ENCODE measurements at regions not wholly inside any gene's neighbourhood (a gene's known extent, or its start where the extent isn't known, plus 50 kb on each side); places are given as distances from the start of the nearest gene placed in this dataset.

DNA sequence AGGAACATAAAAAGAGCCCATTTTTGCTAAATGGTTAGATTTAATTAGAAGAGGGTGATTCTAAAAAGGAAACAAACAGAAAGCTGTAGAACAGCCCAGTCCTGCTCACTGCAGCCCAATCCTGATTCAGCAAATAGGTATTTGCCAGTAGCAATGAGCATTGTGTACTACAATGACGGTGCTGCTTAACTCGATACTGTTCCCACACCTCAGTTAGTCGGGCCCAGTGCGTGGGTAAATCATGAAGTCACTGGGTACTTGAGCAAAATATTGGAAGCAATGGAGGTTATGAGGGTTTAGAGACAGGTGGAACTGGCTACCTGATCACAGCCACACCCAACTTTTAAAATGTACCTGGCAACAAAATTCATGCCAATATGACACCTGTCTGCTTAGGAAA lies 101.5 kb upstream of the ADGRL2 start:
- no peaks in the 10 kb centered on the region for H3K36me3 ChIP-seq
- H3K4me3 ChIP-seq, result no peak overlapping the region
- H3K27me3 ChIP-seq (replicated peaks in 1 of 7), result no peaks in the 10 kb centered on the region
- no peak for DNase-seq
- no peak overlapping the region for H3K27ac ChIP-seq
- H3K4me1 ChIP-seq, result no peaks in the 10 kb centered on the region
- TF ChIP-seq, protein P1, sequence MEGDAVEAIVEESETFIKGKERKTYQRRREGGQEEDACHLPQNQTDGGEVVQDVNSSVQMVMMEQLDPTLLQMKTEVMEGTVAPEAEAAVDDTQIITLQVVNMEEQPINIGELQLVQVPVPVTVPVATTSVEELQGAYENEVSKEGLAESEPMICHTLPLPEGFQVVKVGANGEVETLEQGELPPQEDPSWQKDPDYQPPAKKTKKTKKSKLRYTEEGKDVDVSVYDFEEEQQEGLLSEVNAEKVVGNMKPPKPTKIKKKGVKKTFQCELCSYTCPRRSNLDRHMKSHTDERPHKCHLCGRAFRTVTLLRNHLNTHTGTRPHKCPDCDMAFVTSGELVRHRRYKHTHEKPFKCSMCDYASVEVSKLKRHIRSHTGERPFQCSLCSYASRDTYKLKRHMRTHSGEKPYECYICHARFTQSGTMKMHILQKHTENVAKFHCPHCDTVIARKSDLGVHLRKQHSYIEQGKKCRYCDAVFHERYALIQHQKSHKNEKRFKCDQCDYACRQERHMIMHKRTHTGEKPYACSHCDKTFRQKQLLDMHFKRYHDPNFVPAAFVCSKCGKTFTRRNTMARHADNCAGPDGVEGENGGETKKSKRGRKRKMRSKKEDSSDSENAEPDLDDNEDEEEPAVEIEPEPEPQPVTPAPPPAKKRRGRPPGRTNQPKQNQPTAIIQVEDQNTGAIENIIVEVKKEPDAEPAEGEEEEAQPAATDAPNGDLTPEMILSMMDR (IDR thresholded peaks at IDR 0.05 in 8 of 11, conservative IDR thresholded peaks at IDR 0.05 in 3 of 11), result no peak
- TF ChIP-seq POLR2A (IDR thresholded peaks at IDR 0.05) (no peak), POLR2AphosphoS5 (IDR thresholded peaks at IDR 0.05) (no peak)
- intact Hi-C loops (cut with DNase I; ENCODE audit: low total_unique reads), result no loop called here
- 73 to 94% (median 90%) methylated on average over 4 of the region's 4 CpGs for WGBS, 5 donors
- no peaks in the 10 kb centered on the region for H3K9me3 ChIP-seq

- no peaks in the 10 kb centered on the region for H3K9me3 ChIP-seq
- no peaks in the 10 kb centered on the region for H3K27me3 ChIP-seq (replicated peaks in 1 of 7)
- intact Hi-C loops (cut with DNase I; ENCODE audit: low total_unique reads), result no loop called here
- no peak overlapping the region for H3K4me3 ChIP-seq
- H3K27ac ChIP-seq, result no peak overlapping the region
- no peak for DNase-seq
- 79 to 86% (median 83%) methylated on average over 3 of the region's 3 CpGs for WGBS, 5 donors
- TF ChIP-seq, protein P1 (IDR thresholded peaks at IDR 0.05 in 8 of 11, conservative IDR thresholded peaks at IDR 0.05 in 3 of 11), result no peak
- TF ChIP-seq POLR2A (IDR thresholded peaks at IDR 0.05), result no peak
- no peak for TF ChIP-seq POLR2AphosphoS5 (IDR thresholded peaks at IDR 0.05)
- no peaks in the 10 kb centered on the region for H3K4me1 ChIP-seq
- H3K36me3 ChIP-seq, result no peaks in the 10 kb centered on the region
These were observed 105.0 kb upstream of the ADGRL2 start for GRCh38 chr1:81695741-81696140.

- no peak for DNase-seq
- H3K36me3 ChIP-seq, result no peaks in the 10 kb centered on the region
- no peak overlapping the region for H3K4me3 ChIP-seq
- peaks cover 0 to 4% (median under 1%) of the 10 kb centered on the region in 8 donors for H3K9me3 ChIP-seq
- H3K27ac ChIP-seq, result no peak overlapping the region
- TF ChIP-seq POLR2A (IDR thresholded peaks at IDR 0.05) (no peak), POLR2AphosphoS5 (IDR thresholded peaks at IDR 0.05) (no peak)
- TF ChIP-seq, protein P1 (IDR thresholded peaks at IDR 0.05 in 8 of 11, conservative IDR thresholded peaks at IDR 0.05 in 3 of 11), result no peak
- no peaks in the 10 kb centered on the region for H3K4me1 ChIP-seq
- H3K27me3 ChIP-seq (replicated peaks in 1 of 7), result no peaks in the 10 kb centered on the region
- WGBS, 5 donors, result 68 to 84% (median 78%) methylated on average over 2 of the region's 2 CpGs
- intact Hi-C loops (cut with DNase I; ENCODE audit: low total_unique reads), result no loop called here
These were observed 107.4 kb upstream of the ADGRL2 start for GRCh38 chr1:81693316-81693715.

- H3K27me3 ChIP-seq (replicated peaks in 1 of 7), result no peaks in the 10 kb centered on the region
These were observed 109.9 kb upstream of the ADGRL2 start for GRCh38 chr1:81690676-81691453.

More at GRCh38 chr1:81690676-81691453, 109.9 kb upstream of the ADGRL2 start:
- Histone ChIP-seq H3K4me3 (no peak overlapping the region), H3K27ac (no peak overlapping the region), H3K4me1 (no peaks in the 10 kb centered on the region), H3K9me3 (peaks cover 0 to 17% (median 11%) of the 10 kb centered on the region in 8 donors), H3K36me3 (no peaks in the 10 kb centered on the region)
- TF ChIP-seq, protein P1 (IDR thresholded peaks at IDR 0.05 in 8 of 11, conservative IDR thresholded peaks at IDR 0.05 in 3 of 11), result no peak
- TF ChIP-seq POLR2AphosphoS5 (IDR thresholded peaks at IDR 0.05) (no peak), POLR2A (IDR thresholded peaks at IDR 0.05) (no peak)
- intact Hi-C loops (cut with DNase I; ENCODE audit: low total_unique reads), result no loop called here
- 53 to 82% (median 76%) methylated on average over 5 of the region's 5 CpGs for WGBS, 5 donors
- no peak for DNase-seq
